NCI-H526 (cell line): ENCODE measurements at regions not wholly inside any gene's neighbourhood (a gene's known extent, or its start where the extent isn't known, plus 50 kb on each side); places are given as distances from the start of the nearest gene placed in this dataset.

Experiments used
- DNase-seq, 2 experiments: peaks; one replicate each; lab custom pipeline; 2025; lab: John Stamatoyannopoulos, UW

DNA sequence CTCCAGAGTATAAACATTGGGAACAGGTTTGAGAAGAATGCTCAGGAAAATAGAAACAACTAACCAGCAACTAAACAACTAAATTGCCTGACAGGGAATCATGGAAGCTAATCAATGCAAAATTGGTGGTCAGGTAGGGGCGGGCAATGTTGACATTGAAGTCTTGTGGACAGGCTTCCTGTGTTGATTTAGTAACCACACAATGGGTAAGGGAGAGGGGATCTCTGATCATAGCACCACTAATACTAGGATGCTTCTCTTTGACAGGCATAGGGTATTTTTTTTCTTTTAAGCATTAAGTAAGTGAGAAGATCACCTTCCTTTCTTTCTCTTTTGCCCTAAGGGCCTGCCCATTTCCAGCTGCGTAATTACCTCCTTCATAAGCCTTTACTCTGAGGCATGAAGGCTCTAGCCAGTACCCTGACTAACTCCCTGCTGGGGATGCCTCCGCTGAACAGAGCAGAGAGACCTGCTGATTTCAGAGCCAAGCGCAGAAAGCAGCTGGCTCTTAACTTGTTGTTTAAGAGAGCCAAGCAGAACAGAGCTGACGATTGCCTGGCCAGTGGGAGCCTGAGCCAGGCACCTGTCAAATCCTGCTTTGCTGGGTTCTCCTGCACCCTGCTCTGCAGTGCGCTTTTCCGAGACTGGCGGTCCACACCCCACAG lies 118.7 kb downstream of the BMP2 start:
- peak; percentile 83 to 85 for DNase-seq

DNA sequence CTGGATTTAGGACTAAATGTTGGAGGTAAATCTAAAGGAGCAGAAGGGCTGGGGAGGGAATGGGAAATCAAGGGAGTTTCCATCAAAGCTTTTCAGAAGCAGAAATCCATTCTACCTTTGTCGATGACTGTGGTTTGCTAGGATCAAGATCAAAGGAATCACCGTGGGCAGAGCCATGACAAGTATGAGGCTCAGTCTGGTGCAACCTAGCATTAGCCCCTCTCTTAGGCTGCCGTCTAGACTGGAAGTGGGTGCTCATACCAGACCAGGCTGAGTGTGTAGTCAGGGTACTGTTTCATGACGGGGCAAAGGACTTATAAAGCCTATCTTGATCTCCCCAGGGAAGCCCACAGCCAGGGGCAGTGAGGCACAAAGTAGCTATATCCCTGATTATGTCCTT lies 120.5 kb downstream of the BMP2 start:
- no peak for DNase-seq

DNA sequence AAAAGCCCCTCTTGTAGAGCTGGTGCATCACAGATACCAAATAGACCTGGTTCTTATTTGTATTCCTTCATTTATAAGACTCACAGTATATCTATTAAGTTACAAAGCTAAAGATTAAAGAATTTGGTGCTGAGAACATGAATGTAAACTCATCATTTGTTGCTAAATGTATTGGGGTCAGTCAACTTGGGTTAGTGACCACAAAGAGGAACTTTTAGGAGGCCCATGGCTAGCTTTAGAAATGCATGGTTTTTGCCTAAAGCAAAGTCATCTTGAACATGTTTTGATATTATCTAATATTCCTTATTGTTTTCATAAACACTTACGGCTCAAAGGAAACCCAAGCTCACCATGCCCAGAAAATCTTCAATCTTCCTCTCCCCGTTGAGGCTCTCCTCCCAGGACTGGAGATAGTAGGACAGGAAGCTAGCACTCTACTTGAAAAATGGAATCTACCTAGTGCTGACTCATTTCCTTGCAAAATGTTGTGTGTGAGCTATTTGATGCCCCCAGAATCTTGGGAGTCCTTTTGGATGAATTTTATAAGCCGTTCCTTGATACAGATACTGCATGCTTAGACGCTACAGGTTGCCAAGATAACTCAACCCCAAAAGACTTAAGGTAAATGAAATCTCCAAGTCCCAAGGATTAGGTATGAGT lies 121.4 kb downstream of the BMP2 start:
- no peak for DNase-seq

DNA sequence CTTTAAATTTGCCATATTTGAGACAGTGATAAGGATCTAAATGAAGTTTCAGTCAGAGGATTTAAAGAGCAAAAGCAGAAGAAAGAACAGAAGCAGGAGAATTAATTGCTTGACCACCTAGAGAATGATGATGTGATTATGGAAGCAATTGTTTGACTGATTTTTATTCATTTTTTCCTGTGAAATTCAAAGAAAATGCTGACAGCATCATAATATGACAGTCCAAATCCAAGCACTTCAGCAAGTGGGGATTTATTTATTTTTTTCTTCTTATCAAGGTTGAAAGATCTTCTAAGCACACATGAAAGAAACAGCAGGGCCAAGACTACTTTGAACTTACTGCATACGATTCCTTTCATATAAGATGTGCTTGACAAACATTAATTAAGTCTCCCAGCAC lies 125.2 kb downstream of the BMP2 start:
- no peak for DNase-seq

DNA sequence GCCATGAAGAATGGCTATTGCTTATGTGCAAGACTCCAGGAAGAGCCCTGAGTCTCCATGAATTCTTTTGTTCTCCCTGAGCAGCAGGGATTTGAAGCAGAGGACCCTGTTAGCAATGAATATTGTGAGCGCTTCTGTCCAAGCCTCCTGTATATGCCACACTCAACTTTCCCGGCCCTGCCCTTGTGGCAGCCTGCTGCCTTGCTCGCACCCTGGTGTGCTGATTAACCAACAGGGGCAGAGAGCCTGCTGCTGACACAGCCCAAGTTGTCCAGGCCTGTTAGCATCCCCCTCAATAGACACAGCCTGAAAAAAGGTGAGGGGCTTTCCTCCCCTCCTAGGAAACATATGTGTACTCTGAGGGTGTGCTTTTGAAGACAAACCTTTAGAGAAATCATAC lies 131.4 kb downstream of the BMP2 start:
- no peak for DNase-seq

DNA sequence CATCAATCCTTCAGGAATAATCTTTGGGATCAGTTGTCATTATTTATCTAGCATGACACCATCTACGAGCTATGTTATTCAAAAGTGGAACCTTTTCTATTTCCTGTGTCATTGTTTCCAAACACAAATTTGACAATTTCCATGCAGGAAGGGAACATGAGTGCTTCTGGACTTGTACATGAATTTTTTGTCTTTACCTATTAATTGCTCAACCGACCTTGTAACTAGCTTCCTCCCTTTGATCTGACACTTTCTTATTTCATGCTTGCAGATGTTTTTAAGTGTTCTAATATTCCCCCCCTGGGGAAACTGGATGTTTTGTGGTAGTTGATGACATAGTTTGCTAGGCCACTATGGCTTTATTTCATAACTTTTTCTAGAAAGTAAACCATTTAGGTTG lies 139.4 kb downstream of the BMP2 start:
- no peak for DNase-seq

DNA sequence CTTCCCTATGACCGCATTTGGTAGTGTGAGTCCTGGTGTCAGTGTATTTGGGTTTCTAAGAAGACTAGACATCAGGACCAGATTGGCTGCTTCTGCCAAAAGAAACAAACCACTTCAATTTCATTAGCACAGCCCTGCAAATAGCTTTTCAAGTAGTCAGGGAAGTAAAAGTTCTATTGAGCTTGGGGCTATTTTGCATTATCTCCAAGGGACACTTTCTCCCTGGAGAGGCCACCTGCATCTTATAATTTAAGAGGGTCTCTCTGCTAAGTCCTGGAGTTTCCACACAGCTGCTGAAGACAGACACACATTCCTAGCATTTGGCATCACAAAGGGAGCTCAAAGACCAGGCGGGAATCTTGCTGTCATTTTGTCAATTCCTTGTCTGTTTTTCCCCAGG lies 141.2 kb downstream of the BMP2 start:
- no peak for DNase-seq

DNA sequence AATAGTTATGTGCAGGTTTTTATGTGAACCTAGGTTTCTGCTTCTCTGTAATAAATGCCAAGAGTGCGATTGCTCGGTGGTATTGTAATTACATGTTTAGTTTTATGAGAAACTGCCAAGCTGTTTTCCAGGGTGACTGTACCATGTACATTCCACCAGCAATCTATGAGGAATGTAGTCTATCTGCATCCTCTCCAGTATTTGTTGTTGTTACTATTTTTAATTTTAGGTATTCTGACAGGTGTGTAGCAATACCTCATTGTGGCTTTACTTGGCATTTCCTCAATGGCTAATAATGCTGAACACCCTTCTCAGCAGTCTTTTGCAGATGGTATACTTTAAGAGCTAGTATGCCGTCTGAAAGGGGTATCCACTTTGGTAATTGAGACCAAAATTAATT lies 142.1 kb downstream of the BMP2 start:
- no peak for DNase-seq

DNA sequence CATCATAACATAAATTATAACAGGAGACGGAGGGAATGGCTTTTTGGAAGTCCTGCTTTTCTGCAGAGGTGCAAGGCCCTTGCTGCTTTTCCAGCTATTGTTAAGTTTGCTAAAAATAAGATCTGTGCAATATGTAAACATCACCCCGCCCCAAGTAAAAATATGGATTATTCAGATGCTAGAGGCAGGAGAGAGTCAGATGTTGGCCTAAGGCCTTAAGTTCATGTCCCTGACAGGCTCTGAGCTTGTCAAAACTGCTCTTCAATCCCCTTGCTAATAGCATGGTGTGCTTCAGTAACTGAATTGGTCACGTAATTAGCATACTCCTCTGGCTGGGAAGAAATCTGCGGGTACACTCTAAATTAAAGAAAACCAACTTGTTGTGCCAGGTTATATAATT lies 147.5 kb downstream of the BMP2 start:
- DNase-seq: no peak

DNA sequence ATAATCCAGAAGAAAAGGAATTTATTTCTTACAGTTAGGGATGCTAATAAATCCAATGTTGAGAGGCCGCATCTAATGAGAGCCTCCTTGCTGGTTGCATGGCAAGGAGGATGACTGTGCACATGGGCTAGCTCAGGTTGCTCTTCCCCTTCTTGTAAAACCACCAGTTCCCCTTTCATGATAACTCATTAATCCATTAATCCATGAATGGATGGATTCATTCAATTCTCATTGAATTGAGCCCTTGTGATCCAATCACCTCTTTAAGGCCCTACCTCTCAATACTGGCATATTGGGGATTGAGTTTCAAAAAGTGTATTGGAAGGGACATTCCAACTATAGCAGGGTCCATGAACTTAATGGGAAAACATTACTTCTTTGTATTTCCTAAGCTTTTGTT lies 149.5 kb downstream of the BMP2 start:
- no peak for DNase-seq

DNA sequence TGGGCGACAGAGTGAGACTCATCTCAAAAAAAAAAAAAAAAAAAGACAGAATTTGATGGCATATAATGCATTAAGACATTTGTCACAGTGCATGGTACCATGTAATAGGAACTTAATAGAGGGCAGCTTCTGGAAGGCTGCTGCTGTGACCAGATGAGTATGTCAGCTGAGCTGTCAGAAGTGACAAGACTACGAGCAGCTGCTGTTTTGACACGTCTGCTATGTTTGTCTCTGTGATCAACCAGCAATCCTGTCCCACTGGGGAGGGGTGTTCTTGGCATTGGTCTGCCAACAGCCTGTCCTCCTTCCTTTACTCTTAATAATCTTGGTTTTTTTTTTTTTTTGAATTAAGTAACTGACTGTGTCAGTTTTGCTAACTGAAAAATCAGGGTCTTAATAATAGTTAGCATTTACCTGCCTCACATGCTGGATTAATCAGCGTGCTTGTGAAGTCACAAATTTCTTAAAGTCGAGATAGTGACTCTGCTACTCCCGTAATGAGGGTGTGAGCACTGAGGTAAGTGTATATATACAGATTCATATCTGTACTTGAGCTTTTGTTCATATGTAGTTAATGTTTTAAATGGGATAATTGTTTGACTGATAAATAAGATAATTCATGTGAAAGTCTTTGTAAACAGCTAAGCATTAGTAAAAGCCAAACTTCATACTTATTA lies 152.4 kb downstream of the BMP2 start:
- DNase-seq: no peak

DNA sequence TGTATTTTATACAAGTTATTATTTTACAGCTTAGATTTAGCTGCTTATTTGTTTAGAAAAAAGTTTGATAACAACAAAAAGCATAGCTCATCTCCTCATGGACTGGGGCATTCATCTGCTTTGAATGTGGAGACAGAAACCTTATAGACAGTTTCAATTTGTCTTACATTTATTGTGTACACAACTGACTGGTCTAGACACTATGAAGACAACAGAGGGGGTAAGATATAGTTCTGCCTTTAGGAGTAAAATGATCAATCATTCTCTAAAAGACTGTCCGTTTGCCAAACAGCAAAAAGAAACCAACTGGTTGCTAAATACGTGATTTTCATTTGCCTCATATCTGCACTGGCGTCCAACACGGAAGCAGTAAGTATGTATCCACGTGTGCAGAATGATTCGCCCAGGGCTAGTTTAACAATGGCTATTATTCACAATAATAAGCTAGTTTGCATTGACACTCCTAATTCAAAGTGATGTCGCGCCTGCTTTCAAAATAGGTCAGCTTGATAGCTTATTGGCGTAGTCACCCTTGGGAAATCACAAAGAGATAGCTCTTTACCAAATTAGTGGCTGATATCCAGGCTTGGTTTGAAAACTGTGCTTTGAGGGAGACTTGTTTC lies 153.6 kb downstream of the BMP2 start:
- peak; percentile 55 to 78 for DNase-seq

DNA sequence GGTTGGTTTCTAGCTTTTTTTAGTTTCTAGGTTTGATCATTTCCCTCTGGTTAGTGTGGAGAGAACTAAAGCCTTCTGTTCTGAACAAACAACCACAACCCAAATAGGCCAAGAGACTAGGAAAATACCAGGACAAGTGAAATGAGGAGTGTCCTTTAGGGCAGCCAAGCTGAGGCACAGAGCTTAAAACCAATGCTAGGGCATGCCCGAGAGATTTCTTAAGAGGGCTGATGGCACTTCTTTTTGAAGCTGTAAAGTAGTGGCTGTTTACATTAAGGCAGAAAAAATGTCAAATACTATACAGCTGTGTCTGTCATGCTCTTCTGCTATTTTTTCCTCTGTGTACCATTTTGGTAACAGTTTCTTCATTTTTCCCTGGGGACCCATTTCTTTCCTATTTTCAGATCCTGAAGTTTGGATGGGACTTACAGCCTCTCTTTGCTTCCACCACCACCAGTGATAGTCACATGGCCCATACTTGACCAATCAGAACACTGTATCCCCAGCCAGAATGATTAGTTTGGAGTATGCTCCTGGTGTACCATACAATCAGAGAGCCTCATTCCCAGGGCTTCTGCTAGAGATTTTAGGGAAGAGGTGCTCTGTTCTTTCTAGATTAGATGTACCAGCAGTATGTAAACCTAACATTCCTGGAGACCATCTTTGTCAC lies 154.4 kb downstream of the BMP2 start:
- DNase-seq: no peak

DNA sequence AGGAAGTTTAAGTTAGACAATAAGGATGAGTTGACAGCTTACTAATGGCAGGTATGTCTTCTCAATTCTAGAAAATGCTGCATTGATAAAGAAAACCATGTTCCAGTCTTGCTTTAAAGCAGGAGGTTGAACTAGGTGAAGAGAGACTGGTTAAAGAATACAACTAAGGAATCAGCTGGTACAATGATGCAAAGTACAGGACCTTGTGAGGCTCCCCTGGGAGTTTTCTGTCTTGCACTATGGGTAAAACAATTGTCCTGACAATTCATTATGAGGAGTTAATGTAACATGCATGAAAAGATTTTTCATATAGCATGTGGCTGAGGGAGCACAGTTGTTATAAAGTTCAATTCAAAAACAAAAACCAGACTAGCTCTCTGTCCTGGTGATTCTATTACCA lies 157.2 kb downstream of the BMP2 start:
- DNase-seq: no peak

DNA sequence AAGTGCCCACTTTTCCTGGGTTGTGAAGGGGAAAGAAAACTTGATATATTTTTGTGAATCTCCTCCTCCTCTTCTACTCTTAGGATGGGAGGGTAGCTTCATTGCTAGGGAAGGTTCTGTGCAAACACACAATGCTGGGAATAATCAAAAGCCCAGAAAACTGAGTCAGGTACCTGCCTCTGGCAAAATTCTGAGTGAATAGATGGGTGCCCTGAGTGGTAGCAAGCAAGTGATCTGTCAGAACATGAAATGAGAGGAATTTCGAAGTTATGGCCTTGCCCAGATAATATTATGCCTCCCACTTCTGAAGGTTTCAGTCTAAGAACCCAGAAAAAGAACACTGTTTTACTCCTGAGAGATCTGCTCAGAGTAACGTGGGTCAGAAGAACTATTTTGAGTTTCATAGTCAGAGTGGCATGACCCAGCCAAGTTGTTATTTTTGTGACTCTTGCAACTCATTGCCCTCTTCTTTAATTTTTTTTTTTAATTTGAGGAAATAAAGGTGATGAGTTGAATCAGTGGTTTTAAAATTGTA lies 158.3 kb downstream of the BMP2 start:
- DNase-seq: no peak

DNA sequence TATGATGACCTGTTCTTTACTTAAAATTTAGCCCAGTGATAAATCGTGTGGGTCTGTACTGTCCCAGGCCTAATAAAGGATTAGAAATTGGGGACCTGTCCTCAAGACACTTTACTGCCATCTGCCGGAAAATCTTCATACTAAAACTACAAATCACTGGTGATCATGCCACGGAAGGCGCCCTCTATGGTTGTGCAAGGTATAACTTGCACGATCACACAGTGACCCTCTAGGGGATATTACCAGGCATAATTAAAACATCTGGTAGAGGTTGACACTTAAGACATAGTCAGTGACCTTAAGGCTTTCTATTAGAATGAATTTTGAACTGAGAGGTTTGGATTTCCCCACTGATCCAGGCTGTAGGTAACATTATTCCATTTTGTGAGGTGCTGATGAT lies 172.6 kb downstream of the BMP2 start:
- peak in 1 of 2 experiments; percentile 70 for DNase-seq

DNA sequence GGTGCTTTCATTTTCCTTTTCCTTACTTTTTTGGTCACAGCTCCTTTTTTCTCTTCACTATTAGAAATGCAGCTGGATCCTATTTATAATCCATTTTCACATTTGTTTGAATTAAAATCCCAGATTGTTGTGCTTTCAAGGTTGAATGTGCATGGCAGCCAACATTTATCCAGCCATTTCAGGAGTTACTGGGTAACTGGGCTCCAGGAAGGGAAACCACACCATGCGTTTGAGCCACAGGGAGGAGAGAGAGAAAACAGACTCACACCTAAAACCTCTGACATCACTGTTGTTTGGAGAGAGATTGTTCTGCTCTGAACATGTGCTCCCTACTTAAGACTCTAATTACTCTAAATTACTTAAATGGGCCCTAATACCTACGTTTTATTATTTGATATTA lies 173.4 kb downstream of the BMP2 start:
- DNase-seq: no peak

DNA sequence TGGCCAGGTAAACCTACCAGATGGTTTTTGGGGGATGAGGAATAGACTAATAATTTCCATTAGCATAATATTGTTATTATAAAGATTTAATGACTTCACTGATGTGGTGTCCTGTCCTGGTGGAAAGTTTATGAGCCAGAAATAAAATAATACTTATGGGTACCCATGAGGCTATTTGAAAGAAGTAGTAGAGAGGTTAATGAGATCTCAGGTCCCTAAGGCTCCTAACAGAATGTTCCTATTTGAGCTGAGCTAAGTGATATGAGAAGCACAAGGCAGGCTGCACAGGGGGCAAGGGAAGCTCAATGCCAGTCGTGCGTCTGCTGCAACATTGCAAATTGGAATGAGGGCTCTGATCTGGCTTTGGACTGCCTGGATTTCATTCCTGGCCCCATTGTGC lies 174.1 kb downstream of the BMP2 start:
- no peak for DNase-seq

DNA sequence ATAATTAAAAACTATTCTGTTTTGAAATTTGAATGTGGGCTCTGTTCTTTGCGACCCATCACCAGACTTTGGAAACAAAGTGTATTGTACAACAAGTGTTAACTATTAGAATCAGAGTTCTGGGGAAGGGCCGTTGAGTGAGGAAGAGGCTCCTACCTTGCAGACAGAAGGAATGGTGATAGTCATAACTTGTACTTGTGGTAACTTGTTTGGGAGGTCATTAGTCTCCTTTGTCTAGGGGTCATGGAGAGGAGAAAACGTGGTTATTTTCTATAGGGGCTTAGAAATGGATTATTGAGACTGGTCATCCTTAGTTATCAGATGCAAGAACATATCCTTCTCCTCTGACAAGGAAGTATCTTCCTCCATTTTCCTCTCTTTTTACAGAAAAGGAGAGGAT lies 174.8 kb downstream of the BMP2 start:
- DNase-seq: no peak

DNA sequence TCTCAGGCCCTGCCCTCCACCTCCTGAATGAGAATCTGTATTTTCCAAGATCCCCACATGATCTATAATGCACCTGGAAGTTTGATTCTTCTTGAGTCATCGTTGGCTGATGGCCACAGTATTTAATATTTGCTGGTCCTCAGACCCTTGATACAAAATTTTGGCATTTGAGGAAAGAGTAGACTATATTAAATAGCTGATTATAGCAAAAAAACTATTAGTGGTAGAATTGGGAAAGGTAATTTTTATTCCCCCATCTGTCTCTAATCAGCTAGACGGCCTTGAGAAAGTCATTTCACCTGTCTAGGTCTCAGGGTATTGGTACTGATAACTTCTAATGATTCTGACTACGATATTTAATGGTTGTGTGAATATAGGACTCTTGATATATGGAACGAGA lies 176.8 kb downstream of the BMP2 start:
- no peak for DNase-seq

DNA sequence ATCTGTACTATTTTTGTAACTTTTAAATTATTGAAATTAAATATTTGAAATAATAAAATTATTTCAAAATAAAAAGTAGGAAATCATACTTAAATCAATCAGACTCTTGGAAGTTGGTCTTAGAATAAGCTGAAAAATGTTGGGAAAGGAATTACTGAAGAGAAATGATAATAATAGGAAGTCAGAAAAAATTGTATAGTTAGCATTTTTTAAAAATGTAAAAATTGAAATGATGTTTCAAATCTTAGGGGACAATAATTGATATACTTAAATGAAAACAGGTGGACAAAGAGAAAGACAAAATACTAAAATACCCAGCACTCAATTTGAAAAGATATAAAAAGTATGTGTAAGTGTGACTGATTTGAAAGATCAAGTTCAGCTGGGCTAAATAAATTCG lies 186.1 kb downstream of the BMP2 start:
- DNase-seq: no peak

DNA sequence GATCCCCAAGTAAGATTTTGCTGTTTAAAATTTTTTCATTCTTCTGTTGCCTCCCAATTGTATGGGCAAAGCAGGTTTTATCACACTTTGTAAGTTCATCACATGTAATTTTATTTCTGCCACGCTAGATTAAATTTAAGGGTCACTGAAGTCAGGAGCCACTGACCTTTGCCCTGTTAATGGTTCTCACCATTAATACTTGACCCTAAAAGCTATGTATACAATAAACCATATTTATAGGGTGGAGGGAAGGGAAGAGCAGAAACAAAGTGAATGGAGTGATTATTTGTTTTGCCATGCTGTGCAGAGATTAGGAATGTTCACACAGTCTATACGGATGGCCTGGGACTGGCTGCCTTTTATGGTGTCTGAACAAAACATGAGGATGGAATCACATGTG lies 186.7 kb downstream of the BMP2 start:
- DNase-seq: no peak
